HG03439 (cell line): ENCODE measurements at regions not wholly inside any gene's neighbourhood (a gene's known extent, or its start where the extent isn't known, plus 50 kb on each side); places are given as distances from the start of the nearest gene placed in this dataset.
A peak's percentile ranks its signal among the peaks of the same experiment; 100 is the strongest.

Source experiments
- ATAC-seq: cut with Tn5 transposase; IDR thresholded peaks from one replicate; pipeline ENCODE4 v1.9.1; 2021; ENCODE audit warnings: mild to moderate bottlenecking, moderate library complexity; ENCODE audit not compliant: unreplicated experiment

GRCh38 chrX:110408949-110409588, 50.4 kb downstream of the RTL9 start:
- no peak for ATAC-seq

DNA sequence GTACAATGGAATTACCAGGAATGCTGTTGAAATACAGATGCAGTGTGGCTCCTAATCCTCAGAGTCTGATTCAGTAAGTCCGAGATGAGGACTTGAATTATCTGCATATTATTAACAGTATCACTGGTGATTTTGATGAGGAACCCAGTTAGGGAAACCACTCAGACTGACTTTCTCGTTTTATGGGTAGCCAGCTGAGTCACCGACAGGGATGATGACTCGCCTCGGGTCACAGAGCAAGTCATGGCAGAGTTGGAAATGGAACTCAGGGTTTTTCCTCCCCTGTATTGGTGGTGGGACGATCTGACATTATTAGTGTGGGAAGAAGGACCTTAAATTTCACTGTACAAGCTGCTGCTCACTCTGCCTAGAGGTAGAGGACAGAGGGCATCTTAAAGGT, 51.3 kb downstream of the RTL9 start:
- ATAC-seq = no peak

- no peak for ATAC-seq
Measured at GRCh38 chrX:110410603-110411002, 52.0 kb downstream of the RTL9 start.

GRCh38 chrX:110412971-110413726, 54.5 kb downstream of the RTL9 start:
- ATAC-seq = no peak

- ATAC-seq = no peak
Measured at GRCh38 chrX:110413727-110414124, 55.1 kb downstream of the RTL9 start.

DNA sequence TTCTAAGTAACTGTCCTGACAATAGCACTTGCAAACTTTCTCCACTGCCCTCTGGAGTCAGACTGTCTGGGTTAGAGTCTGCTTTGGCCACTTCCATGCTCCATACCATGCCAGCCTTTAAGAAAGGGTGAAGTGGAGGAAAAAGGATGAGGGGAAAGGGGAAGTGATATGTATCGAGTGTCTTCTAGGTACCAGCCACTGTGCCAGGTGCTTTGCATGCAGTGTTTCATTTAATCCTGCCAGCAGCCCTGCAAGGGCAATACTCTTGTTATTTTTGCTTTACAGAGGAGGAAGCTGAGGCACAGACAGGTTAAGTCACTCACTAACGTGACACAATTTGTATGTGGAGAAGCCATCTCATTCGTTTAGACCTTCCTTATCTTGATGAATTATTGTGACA, 55.6 kb downstream of the RTL9 start:
- peak; percentile 36 for ATAC-seq

DNA sequence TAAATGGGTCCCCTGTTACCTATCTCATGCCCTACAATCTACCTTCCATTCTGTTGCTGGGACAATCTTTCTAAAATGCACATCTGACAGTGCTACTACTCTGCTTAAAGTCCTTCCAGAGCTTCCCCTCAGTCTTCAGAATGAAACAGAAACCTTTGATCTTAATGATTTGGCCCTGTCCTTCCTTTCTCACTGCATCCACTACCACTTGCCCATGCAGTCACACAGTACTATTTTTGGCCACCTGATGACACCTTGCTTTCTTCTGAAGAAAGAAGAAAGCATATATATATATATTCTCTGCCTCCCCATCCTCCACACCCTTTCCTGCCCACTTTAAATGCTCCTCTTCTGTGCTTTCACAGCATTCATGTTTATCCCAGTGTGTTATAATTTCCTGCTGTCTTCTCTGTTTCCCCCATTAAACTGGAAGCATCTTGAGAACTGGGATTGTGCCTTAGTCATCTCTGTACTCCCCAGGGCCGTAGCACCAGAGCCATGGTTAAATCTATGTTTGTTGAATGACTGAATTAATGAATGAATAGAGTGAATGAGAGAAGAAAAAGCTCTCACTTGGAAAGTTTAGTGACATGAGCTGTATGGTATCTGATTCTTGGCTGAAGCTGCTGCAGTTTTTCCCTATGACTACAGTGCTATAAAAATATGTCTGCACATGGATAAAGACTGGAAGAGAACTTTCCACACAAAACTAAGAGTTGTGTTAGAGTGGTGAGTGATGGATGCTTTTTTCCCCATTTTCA, 56.2 kb downstream of the RTL9 start:
- peak; percentile 86 for ATAC-seq

GRCh38 chrX:110415440-110416170, 57.0 kb downstream of the RTL9 start:
- no peak for ATAC-seq

DNA sequence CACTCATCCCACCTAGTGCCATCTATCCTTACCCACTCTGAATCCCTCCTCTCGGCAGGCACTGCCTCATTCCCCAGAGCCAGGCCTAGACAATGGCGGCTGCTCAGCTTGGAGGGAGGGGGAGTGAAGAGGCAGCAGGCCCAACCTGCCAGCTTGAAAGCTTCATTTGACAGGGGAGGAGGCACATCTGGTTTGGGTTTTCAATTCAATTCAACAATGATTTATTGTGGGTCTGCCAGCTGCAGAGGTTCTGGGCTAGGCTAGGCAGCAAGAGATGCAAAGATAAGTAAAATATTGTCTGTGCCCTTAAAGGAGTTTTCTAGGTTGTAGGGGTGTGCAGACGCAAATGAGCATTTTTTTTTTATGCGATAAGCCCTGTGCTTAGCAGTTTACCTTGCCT, 58.5 kb downstream of the RTL9 start:
- ATAC-seq = no peak

- no peak for ATAC-seq
Measured at GRCh38 chrX:110418316-110419235, 59.9 kb downstream of the RTL9 start.

DNA sequence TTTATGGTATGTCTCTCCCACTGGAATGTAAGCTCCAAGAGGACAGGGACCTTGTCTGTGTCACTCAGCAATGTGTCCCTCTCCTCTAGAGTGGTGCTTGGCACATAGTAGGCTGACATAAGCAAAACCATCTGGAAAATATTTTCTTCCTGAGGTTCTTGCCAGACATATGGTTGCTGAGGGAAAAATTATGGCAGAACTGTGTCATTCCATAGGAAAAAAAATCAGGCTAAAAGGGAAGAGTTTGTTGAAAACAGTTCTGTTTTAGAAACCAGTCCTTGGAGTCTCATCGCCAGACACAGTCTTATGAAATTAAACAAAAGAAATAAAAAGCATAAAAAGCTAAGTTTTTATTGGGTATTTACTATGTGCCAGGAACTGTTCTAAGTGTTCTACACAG, 60.9 kb downstream of the RTL9 start:
- ATAC-seq = no peak

DNA sequence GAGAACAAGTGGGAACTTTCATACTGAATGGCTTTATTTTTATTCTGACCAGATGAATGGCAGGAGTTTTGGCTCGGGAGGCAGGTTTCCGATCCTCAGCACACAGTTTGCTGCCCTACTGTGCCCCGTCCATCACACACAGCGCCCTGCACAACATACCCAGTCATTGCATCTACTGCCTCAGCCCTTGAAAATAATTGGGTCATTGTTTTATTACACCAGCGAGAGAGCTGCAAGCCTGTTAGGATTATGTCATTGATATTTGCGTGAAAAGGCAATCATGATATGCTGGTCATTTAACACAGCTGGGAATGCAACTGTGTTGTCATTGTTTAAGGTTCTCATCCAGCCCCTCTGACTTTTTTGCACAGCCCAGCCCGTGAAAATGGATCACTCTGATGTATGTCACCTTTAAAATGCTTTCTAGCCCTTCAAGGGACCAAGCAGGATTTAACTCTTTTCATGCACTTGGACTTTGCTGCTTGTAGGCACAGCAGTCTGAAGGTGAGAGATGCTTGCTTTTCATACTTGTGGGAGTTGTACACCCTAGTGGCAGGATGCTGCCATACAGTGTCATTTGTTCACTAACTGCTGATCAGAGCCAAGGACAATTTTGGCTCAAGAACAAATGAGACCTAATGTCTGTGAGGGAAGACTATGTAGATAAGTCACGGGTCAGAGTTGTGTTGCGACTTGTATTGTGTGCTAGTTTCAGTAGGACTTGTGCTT, 62.3 kb downstream of the RTL9 start:
- no peak for ATAC-seq

- no peak for ATAC-seq
Measured at GRCh38 chrX:110421500-110422455, 63.1 kb downstream of the RTL9 start.

GRCh38 chrX:110425222-110426154, 66.8 kb downstream of the RTL9 start:
- ATAC-seq = no peak

- no peak for ATAC-seq
Measured at GRCh38 chrX:110426155-110426504, 67.5 kb downstream of the RTL9 start.

GRCh38 chrX:110427076-110427475, 68.4 kb downstream of the RTL9 start:
- ATAC-seq = no peak

GRCh38 chrX:110428144-110428543, 69.5 kb downstream of the RTL9 start:
- no peak for ATAC-seq
